IMR-90 (cell line): ENCODE measurements at regions not wholly inside any gene's neighbourhood (a gene's known extent, or its start where the extent isn't known, plus 50 kb on each side); places are given as distances from the start of the nearest gene placed in this dataset. TPM values are rescaled to one million over a fixed set of nuclear protein-coding genes. Genes with fewer than 3 reads are reported as not detected.
A peak's percentile ranks its signal among the peaks of the same experiment; 100 is the strongest.

Source experiments
- ATAC-seq: fragments of 200-7000 bp; cut with Tn5 transposase; 2 replicates; pipeline ENCODE4 v1.9.1; 2020; ENCODE audit warnings: low read depth, mild to moderate bottlenecking, moderate library complexity
- BruUV-seq: library from RNA; stranded (reverse); fragments of 400-500 nt; replicated peaks from 2 replicates; lab custom pipeline; 2021; lab: Mats Ljungman, UMichigan
- CTCF ChIA-PET: fragments of 300-600 bp; formaldehyde crosslinking; extraction: SDS; loops from one replicate; lab custom pipeline; 2021; ENCODE audit warnings: antibody characterized with exemption; lab: Yijun Ruan, JAX
- POLR2A ChIA-PET: fragments of 300-600 bp; sonication (Branson Sonifier 250); formaldehyde crosslinking; loops from one replicate; lab custom pipeline; 2022; ENCODE audit warnings: antibody characterized with exemption; ENCODE audit not compliant: unreplicated experiment; lab: Charles Lee
- DNase-seq: peaks from one replicate; pipeline ENCODE4 v3.0.0; 2013
- H2AFZ ChIP-seq: replicated peaks from 2 replicates; pipeline ENCODE3; 2013; ENCODE audit warnings: low read length, mild to moderate bottlenecking; ENCODE audit not compliant: poor library complexity
- H2AK5ac ChIP-seq: 2 replicates; pipeline ENCODE4 v1.6.1; 2013; ENCODE audit warnings: low read depth, low read length, inconsistent platforms
- H2AK9ac ChIP-seq: replicated peaks from 2 replicates; pipeline ENCODE3; 2013; ENCODE audit warnings: mild to moderate bottlenecking, low read depth, low read length, moderate library complexity; ENCODE audit not compliant: poor library complexity
- H2BK120ac ChIP-seq: 2 replicates; pipeline ENCODE4 v1.6.1; 2013; ENCODE audit warnings: low read depth, low read length, inconsistent platforms
- H2BK15ac ChIP-seq: 3 replicates; pipeline ENCODE4 v1.6.1; 2013; ENCODE audit warnings: low read depth, low read length, inconsistent platforms
- H2BK20ac ChIP-seq: 2 replicates; pipeline ENCODE4 v1.6.1; 2013; ENCODE audit warnings: low read depth, mild to moderate bottlenecking, inconsistent platforms, low read length, moderate library complexity
- H2BK5ac ChIP-seq: 2 replicates; pipeline ENCODE4 v1.6.1; 2013; ENCODE audit warnings: mild to moderate bottlenecking, low read depth, low read length, inconsistent platforms; ENCODE audit not compliant: poor library complexity, severe bottlenecking
- H3K14ac ChIP-seq: replicated peaks from 2 replicates; pipeline ENCODE4 v1.6.1; 2013; ENCODE audit warnings: low read depth, low read length, inconsistent platforms
- H3K18ac ChIP-seq: 2 replicates; pipeline ENCODE4 v1.6.1; 2013; ENCODE audit warnings: low read depth, low read length, control low read depth
- H3K23ac ChIP-seq: 2 replicates; pipeline ENCODE4 v1.6.1; 2013; ENCODE audit warnings: low read depth, low read length, inconsistent platforms
- H3K27ac ChIP-seq: 2 replicates; pipeline ENCODE4 v1.5.1; 2013; ENCODE audit warnings: mild to moderate bottlenecking, control low read depth, low read length; ENCODE audit not compliant: insufficient read depth
- H3K27me3 ChIP-seq: 2 replicates; pipeline ENCODE4 v1.6.1; 2013; ENCODE audit warnings: low read length; ENCODE audit not compliant: control insufficient read depth, insufficient read depth
- H3K36me3 ChIP-seq: 2 replicates; pipeline ENCODE4 v1.6.1; 2013; ENCODE audit warnings: low read length, mixed read lengths; ENCODE audit not compliant: control insufficient read depth, insufficient read depth
- H3K4ac ChIP-seq: 2 replicates; pipeline ENCODE4 v1.6.1; 2013; ENCODE audit warnings: low read depth, low read length, inconsistent platforms
- H3K4me1 ChIP-seq: 2 replicates; pipeline ENCODE4 v1.6.1; 2013; ENCODE audit warnings: low read length, mixed read lengths; ENCODE audit not compliant: control insufficient read depth, insufficient read depth
- H3K4me2 ChIP-seq: 2 replicates; pipeline ENCODE4 v1.6.1; 2013; ENCODE audit warnings: low read depth, mild to moderate bottlenecking, control low read depth, low read length, moderate library complexity
- H3K4me3 ChIP-seq: 2 replicates; pipeline ENCODE4 v1.5.1; 2013; ENCODE audit warnings: low read depth, mild to moderate bottlenecking, control low read depth, low read length, moderate library complexity; ENCODE audit not compliant: insufficient read depth
- H3K56ac ChIP-seq: 2 replicates; pipeline ENCODE4 v1.6.1; 2013; ENCODE audit warnings: low read length, inconsistent platforms; ENCODE audit not compliant: insufficient read depth; ENCODE audit errors: extremely low read depth
- H3K79me1 ChIP-seq, 2 experiments: 2 replicates each; pipeline ENCODE4 v1.6.1; 2013; ENCODE audit warnings: low read length in 2 of 2, inconsistent platforms in 1 of 2, low read depth in 1 of 2
- H3K9ac ChIP-seq: 2 replicates; pipeline ENCODE4 v1.6.1; 2013; ENCODE audit warnings: low read depth, low read length, control low read depth
- H3K9me1 ChIP-seq: 2 replicates; pipeline ENCODE4 v1.6.1; 2013; ENCODE audit warnings: low read length, inconsistent platforms; ENCODE audit not compliant: insufficient read depth
- H3K9me3 ChIP-seq: 2 replicates; pipeline ENCODE4 v1.6.1; 2013; ENCODE audit warnings: low read length; ENCODE audit not compliant: control insufficient read depth, insufficient read depth
- H4K20me1 ChIP-seq: 2 replicates; pipeline ENCODE4 v1.6.1; 2013; ENCODE audit warnings: low read length, inconsistent platforms; ENCODE audit not compliant: insufficient read depth
- H4K5ac ChIP-seq: 2 replicates; pipeline ENCODE4 v1.6.1; 2013; ENCODE audit warnings: mild to moderate bottlenecking, low read depth, low read length, control low read depth
- H4K8ac ChIP-seq, 2 experiments: 2 replicates each; pipeline ENCODE4 v1.6.1; 2013; ENCODE audit warnings: low read depth in 2 of 2, low read length in 2 of 2, control low read depth in 1 of 2, inconsistent platforms in 1 of 2
- H4K91ac ChIP-seq: 2 replicates; pipeline ENCODE4 v1.6.1; 2013; ENCODE audit warnings: low read depth, low read length, inconsistent platforms; ENCODE audit not compliant: insufficient read depth
- CEBPB ChIP-seq: IDR thresholded peaks from 2 replicates; pipeline ENCODE4 v1.6.1; 2012; ENCODE audit warnings: low read depth, low read length, improper control_type of control experiment
- MAZ ChIP-seq: IDR thresholded peaks from 2 replicates; pipeline ENCODE4 v1.6.1; 2012; ENCODE audit warnings: low read depth, mild to moderate bottlenecking, low read length, improper control_type of control experiment, moderate library complexity, borderline replicate concordance
- RFX5 ChIP-seq: IDR thresholded peaks from 2 replicates; pipeline ENCODE4 v1.8.0; 2012; ENCODE audit warnings: low read depth, mild to moderate bottlenecking, low read length, moderate library complexity
- WGBS, 2 experiments: methylation state at CpG; one replicate each; pipeline versions ENCODE4 v1.1.5 to v1.1.7; 2013; ENCODE audit warnings: missing lambda C conversion rate in 2 of 2; ENCODE audit not compliant: insufficient read length in 1 of 2; ENCODE audit errors: extremely low coverage in 2 of 2; 5-methylcytosine and 5-hydroxymethylcytosine counted together
- dilution Hi-C: fragments of 300-500 bp; cut with HindIII; formaldehyde crosslinking; loops from one replicate; pipeline ENCODE4 v1.14.3; 2018; ENCODE audit warnings: low sequenced_read_pairs; ENCODE audit not compliant: unreplicated experiment
- in situ Hi-C: fragments of 300-500 bp; cut with MboI; formaldehyde crosslinking; loops from 3 replicates; pipeline ENCODE4 v1.14.3; 2019; ENCODE audit warnings: low sequenced_read_pairs, inconsistent platforms, mixed read lengths
- intact Hi-C: fragments of 100-400 bp; cut with micrococcal nuclease; formaldehyde crosslinking; loops from 2 replicates; pipeline ENCODE4 v1.10.0; 2022
- microRNA-seq, 2 experiments: library from miRNA; stranded (forward) in 1 of 2; unstranded in 1 of 2; fragments of 10-50 nt in 1 of 2; fragments of <30 nt in 1 of 2; gene quantifications in 1 of 2; microRNA quantifications in 1 of 2; one replicate each; pipeline versions ENCODE3 to v1.1.0; 2013 to 2020; ENCODE audit not compliant: insufficient read depth in 1 of 2, insufficient read length in 1 of 2, unreplicated experiment in 1 of 2
- small RNA-seq, 5 experiments: library from RNA; depleted of rRNA; stranded (forward); fragments of <200 nt; gene quantifications; one replicate each; pipeline ENCODE3, GENCODE V24; 2012
- TF ChIP-seq, protein P1 (sequence below): fragments of 150-350 bp; IDR thresholded peaks from 2 replicates; pipeline ENCODE4 v1.6.1; 2017; ENCODE audit warnings: mild to moderate bottlenecking, antibody characterized with exemption, low read length, low read depth

DNA sequence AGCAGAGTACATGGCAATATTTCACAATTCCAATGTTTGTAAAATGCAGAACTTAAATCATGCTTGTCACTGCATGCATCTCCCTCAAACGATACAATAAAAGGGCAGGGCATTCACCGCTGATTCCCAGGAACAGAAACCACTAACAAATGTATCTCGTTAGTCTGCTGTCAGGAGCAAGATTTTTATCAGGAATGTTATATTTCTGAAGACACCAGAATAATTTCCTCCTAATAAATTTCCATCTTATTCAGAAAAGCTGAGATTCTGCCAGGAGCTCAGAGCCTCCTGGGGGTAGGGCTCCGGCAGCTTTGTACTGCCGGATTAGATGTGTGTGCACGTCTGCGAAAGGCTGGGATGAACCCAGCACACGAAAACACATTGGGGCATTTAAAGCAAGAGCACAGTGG lies 54.0 kb upstream of the LDB2 start:
- intact Hi-C loops = no loop called here
- Histone ChIP-seq H4K91ac (peak overlapping the region; percentile 1; the same call in 1 of the 2 replicates), H4K8ac (peak overlapping the region in 1 of 2 experiments; percentile 61; a peak in 2 of 4 replicates), H3K18ac (no peak overlapping the region; the same call in 1 of the 2 replicates), H3K23ac (no peak overlapping the region), H3K36me3 (no peaks in the 10 kb centered on the region), H3K79me1 (no peaks in the 10 kb centered on the region), H4K20me1 (no peaks in the 10 kb centered on the region), H2BK120ac (peak overlapping the region; percentile 65), H3K4me1 (peaks cover 2% of the 10 kb centered on the region; the same call in 1 of the 2 replicates), H3K9me3 (0 out of 2 replicates have a peak, but pooled peaks cover 3% of the 10 kb centered on the region), H3K9me1 (peaks cover 3% of the 10 kb centered on the region; the same call in 1 of the 2 replicates), H2AK5ac (no peak overlapping the region), H3K27me3 (no peaks in the 10 kb centered on the region), H2BK5ac (no peak overlapping the region), H3K9ac (peak overlapping the region; percentile 7; the same call in 1 of the 2 replicates), H4K5ac (no peak overlapping the region; the same call in 1 of the 2 replicates), H2BK20ac (peak overlapping the region; percentile 57; the same call in 1 of the 2 replicates), H2BK15ac (0 out of 3 replicates have a peak overlapping the region, but pooled peaks have one; percentile 2), H3K4ac (peak overlapping the region; percentile 42; the same call in 1 of the 2 replicates), H3K14ac (peak overlapping the region; percentile 43; the same call in 1 of the 2 replicates), H2AFZ (peak overlapping the region; percentile 74), H3K4me2 (peak overlapping the region; percentile 73), H3K56ac (no peak overlapping the region), H2AK9ac (no peak overlapping the region), H3K27ac (peak overlapping the region; percentile 12; the same call in 1 of the 2 replicates), H3K4me3 (no peak overlapping the region)
- no TSS peak for BruUV-seq
- ChIA-PET CTCF (no interaction called here), POLR2A (interaction anchor here (0.6 kb wide), 1 partner anchor 33 kb away, joined by 25 read pairs; no protein-coding TSS in a partner anchor)
- in situ Hi-C loops = no loop called here
- ATAC-seq (peak; percentile 67), DNase-seq (no peak)
- dilution Hi-C loops = no loop called here
- WGBS, 2 experiments = 39% methylated on average over 3 of the region's 8 CpGs; no CpG with 5 or more reads in 1 of the 2 experiments
- 0 out of 2 replicates have a peak, but pooled peaks have one; percentile 10 for TF ChIP-seq CEBPB
- TF ChIP-seq MAZ = no peak
- TF ChIP-seq, protein P1, sequence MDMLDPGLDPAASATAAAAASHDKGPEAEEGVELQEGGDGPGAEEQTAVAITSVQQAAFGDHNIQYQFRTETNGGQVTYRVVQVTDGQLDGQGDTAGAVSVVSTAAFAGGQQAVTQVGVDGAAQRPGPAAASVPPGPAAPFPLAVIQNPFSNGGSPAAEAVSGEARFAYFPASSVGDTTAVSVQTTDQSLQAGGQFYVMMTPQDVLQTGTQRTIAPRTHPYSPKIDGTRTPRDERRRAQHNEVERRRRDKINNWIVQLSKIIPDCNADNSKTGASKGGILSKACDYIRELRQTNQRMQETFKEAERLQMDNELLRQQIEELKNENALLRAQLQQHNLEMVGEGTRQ = no peak
- no peak for TF ChIP-seq RFX5

Small RNA genes lying in the stretch of these regions (microRNA-seq; reads per million reads assigned to microRNA genes)
- gene MTND5P4 (ENCODE audit: insufficient read depth, insufficient read length) (not detected), gene SNORA75B (ENCODE audit: insufficient read depth, insufficient read length) (not detected)

Small RNA genes lying in the stretch of these regions (small RNA-seq; reads per million reads assigned to genes)
- gene MTND5P4 = 0 to 0.15 (median 0) reads per million in 5 experiments
- gene SNORA75B = 0 to 1.1 (median 0) reads per million in 5 experiments
